Bone marrow (tissue), 2 donors: ENCODE measurements at regions not wholly inside any gene's neighbourhood (a gene's known extent, or its start where the extent isn't known, plus 50 kb on each side); places are given as distances from the start of the nearest gene placed in this dataset.

ENCODE experiments used
- DNase-seq, 2 donors: peaks; one replicate each; lab custom pipeline; 2025; lab: John Stamatoyannopoulos, UW

DNA sequence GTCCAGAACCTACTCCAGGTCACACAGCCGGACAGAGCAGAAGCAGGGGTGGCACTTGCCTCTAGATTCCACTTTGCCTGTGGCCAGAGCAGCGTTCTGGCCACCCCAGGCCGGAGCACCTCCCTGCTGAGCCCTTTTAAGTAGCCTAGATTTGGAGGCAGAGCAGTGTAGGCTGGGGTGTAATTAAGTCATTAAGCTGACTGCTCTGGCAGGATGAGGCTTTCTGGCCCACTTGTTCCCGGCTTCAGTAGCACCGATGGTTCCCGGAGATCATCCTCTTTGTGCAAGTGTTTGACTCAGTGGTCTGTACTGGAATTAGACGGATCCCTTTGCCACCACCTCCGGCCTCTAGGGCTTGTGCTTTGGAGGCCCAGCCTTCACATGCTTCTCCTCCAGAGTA lies 281.9 kb upstream of the ANKRD55 start:
- no peak for DNase-seq

- no peak for DNase-seq
Measured at GRCh38 chr5:56514245-56514644, 281.1 kb upstream of the ANKRD55 start.

DNA sequence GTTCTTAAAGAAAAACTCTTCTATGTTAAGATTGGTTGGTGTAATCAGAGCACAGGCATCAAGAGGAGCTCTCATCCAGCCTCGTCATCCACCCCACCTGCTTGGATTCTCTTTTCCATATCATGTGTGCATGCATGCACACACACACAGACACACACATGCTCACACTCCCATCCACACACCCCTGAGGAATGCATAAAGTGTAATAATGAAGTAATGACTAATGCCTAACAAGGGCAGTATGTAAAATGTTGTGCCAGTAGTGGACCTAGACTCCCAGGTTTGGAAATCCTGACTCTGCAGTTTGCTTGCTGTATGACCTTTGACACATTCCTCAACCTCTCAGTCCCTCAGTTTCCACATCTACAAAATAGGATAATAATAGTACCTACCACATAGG lies 280.0 kb upstream of the ANKRD55 start:
- no peak for DNase-seq

- no peak for DNase-seq
Measured at GRCh38 chr5:56512313-56512996, 279.3 kb upstream of the ANKRD55 start.

- no peak for DNase-seq
Measured at GRCh38 chr5:56511326-56511841, 278.3 kb upstream of the ANKRD55 start.

DNA sequence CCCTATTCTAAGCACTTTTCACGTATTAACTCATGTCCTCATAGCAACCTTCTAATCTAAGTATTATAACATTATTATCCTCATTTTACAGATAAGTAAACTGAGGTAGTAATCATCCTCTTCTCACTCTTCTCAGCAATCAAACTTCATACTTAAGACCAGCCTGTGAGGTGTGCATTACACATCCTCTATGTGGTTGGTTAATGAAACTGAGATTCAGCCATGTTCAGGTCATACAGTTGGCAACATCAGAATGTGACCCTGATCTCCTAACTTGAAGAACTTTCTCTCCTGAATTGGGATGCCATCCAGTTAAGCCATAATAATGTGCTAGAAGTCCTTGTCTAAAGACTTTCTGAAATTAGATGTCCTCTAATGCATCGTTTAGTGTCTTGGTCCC lies 275.1 kb upstream of the ANKRD55 start:
- DNase-seq = no peak

DNA sequence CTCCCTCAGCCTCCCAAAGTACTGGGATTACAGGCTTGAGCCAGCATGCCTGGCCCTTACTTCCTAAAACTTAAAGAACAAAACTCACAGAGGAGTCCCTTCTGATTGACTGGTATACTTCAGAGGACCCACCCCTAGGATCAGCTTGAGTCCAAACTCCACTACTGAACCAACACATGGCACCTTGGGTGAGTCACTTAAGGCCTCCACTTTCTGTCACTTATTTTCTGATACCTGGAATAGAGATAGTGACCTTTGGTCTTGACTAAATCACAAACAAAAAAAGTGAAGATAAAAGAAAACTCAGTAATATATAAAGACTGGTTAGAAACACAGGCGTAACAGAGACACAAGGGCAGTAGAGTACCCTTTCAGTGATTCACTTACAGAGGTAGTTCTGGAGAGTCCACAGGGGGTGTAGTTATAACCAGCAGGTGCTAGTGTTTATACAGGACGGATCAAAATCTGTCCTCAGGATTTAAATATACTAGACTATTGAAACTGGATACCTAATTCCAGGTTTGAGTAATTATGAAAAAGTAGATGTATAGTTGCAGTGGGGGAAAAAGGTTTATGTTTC lies 274.3 kb upstream of the ANKRD55 start:
- DNase-seq = no peak

DNA sequence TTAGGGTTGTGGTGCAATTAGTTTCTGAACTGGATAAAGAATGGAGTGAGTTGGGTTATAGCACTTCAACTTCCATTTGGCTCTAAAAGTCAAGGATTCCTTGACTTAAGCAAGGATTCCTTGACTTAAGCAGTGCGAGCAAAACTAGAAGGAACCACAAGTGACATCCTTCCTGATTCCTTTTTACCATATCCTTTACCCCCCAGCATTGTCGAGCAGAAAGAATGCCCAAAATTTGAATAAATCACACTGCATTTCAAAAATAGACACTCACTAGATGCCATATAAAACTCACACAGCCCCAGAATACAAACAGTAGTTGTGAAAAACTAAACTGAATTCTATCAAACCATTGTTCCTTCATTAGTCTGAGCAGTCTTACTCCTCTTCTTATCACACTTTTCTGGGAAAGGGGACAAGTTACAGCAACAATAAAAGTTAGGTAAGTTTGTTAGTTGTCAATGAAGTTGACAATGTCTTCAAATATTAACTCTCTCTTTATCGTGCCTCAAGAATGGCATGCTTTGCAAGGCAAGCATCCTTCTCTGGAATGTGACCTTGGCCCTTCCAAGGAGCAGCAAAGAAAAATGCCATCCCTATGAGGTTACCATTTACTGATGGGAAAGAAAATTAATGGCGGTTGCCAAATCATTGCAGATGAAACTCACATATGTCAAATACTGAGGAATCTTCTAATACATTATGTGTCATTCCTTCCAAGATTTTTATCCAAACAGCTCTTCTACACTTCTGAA lies 273.3 kb upstream of the ANKRD55 start:
- no peak for DNase-seq

- DNase-seq = no peak
Measured at GRCh38 chr5:56503929-56504328, 270.8 kb upstream of the ANKRD55 start.

DNA sequence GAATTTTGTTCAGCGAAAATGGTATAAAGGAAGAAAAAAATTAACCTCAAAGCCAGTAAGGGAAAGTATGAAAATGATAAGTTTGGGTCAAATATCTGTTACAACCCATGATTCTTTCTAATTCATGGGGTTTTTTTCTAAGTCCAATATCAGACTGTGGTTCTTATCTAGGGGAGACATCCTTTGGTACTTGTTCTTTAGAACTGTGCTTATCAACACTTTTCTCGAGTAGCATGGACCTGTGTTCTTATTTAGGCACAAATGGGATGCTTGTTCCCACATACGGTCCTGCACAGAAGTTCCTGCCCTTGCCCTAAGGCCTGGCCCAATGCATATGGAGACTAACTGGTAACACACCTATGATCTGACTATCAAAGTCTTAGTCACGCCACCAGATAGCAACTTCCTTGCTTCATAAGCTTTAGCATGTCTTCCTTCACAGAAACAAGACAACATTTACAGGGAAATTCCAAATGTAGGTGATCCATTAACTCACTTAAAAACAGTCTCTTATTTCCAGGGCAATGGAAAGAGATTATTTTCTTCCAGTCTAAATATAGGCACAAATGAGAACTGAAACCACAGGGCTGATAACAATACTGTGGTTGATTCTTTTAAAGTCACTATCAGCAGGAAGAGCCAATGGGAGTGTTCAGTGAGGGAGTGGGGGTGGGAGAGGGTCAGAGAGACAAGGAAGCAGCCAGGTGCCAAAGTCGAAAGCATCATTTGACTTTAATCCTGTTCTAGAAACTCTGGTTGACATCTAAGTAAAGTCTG lies 268.8 kb upstream of the ANKRD55 start:
- DNase-seq = no peak

- DNase-seq = no peak
Measured at GRCh38 chr5:56499901-56500300, 266.8 kb upstream of the ANKRD55 start.

DNA sequence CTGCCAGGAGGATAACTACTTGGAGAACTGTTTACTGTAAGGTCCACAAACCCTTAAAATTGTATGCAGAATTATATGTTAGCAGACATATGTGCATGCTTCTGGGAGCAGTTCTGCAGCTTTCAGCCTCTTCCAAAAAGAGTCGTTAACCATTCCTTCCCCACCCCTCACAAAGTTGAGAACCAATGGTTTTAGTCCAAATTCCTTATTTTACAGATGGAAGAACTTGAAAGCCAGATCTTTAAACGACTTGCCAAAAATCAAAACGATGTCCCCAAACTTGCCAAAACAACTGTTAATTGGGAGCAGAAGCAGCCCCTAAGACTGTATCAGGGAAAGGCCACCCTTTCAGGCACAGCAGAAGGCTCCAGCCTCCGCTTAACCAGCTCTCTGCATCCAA lies 266.4 kb upstream of the ANKRD55 start:
- DNase-seq = no peak

GRCh38 chr5:56498759-56499395 lies 265.7 kb upstream of the ANKRD55 start:
- DNase-seq = no peak

- peak in 1 of 2 donors; percentile 60 for DNase-seq
Measured at GRCh38 chr5:56496581-56497063, 263.5 kb upstream of the ANKRD55 start.

GRCh38 chr5:56494300-56494731 lies 261.2 kb upstream of the ANKRD55 start:
- DNase-seq = no peak

- no peak for DNase-seq
Measured at GRCh38 chr5:56493766-56494165, 260.6 kb upstream of the ANKRD55 start.

DNA sequence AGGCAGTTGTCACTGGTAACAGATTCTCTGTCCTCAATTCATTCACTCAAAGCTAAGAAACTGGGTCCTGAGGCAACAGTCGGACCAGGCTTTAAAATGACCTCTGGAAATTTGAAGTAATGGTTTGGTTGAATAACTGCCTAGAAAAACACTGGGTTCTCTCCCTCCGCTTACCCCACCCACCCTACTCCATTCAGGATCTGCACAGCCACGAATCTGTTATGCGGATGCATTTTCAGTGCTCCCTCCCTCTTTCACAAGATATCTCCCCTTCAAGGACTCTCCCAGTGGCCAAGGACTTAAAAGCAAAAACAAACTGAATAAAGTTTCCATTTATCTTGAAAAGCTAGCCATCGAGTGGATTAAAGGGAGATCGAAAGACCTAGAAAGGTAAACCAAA lies 260.2 kb upstream of the ANKRD55 start:
- DNase-seq = no peak

DNA sequence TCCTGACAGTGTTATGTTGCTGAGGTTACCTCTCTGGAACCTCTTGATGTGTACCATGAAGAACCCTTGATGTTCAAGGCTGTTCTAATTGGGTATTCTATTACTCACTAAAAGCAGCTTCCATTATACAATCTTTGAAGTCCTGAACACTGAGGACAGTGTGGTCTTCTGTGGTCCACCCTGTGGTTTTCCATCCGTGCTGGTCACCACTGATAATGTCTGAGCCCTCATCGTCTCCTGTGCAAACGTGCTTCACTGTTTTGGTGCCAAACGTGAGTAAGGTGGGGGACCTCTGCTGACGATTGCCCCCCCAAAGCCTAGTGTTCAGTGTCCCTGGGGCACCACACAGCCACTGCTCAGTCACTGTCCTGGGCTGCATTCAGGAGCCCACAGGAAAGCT lies 259.7 kb upstream of the ANKRD55 start:
- DNase-seq = no peak

DNA sequence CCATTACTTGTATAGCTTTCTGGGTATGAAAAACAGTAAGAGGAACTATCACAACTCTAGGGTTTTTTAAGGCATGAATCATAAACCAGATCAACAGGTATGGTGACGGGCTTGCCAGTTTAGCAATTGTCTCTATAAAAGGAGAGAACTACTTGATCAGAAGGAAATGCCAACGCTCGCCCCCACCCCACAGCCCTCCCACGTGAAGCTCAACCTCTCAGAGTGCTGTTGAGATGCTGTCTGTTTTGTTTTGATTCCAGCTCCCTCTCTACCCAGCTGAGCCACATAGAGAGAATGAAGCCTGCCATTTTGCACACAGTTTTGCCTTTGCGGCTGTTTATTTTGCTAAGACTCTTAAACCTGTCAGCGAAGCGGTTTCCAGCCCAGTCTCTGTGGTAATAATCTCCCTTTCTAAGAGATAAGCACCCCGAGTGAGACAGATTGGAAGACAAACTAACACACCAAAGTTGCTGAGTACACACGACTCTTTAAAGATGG lies 257.9 kb upstream of the ANKRD55 start:
- no peak for DNase-seq

GRCh38 chr5:56489272-56489671 lies 256.1 kb upstream of the ANKRD55 start:
- DNase-seq = no peak

DNA sequence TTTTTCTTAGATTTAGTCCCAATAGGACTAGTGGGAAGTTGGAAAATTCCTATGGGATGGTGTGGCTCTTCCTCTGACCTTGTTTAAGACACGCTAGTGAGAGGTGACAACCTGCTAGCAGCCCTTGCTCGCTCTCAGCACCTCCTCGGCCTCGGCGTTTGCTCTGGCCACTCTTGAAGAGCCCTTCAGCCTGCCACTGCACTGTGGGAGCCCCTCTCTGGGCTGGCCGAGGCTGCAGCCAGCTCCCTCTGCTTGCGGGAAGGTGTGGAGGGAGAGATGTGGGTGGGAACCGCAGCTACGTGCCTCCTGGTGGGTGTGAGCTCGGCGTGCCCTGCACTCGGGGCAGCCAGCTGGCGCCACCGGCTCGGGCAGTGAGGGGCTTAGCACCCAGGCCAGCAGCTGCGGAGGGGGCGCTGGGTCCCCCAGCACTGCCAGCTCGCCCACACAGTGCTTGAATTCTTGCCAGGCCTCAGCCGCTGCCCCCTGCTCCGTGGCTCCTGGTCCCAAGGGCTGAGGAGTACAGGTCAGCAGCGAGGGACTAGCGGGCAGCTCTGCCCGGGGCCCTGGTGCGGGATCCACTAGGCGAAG lies 254.5 kb upstream of the ANKRD55 start:
- DNase-seq = no peak
